ACHN (cell line): ENCODE measurements at regions not wholly inside any gene's neighbourhood (a gene's known extent, or its start where the extent isn't known, plus 50 kb on each side); places are given as distances from the start of the nearest gene placed in this dataset.

ENCODE experiments used
- DNase-seq: peaks from one replicate; pipeline ENCODE4 v3.0.0-alpha.2; 2015
- in situ Hi-C: cut with HindIII; loops from 2 replicates; pipeline ENCODE4 v1.10.0; 2017; ENCODE audit warnings: low sequenced_read_pairs, low pct_ligation_motif_present, low pct_unique_long_range_greater_than_20kb

GRCh38 chr1:170219163-170219562, 73.4 kb downstream of the NTMT2 start:
- DNase-seq = no peak
- in situ Hi-C loops = no loop called here

- no peak for DNase-seq
- in situ Hi-C loops = no loop called here
Observed at GRCh38 chr1:170221031-170221430, 75.3 kb downstream of the NTMT2 start.

GRCh38 chr1:170221495-170221894, 75.7 kb downstream of the NTMT2 start:
- no peak for DNase-seq
- in situ Hi-C loops = no loop called here

- in situ Hi-C loops = no loop called here
- DNase-seq = no peak
Observed at GRCh38 chr1:170224469-170224868, 78.7 kb downstream of the NTMT2 start.

- no peak for DNase-seq
- in situ Hi-C loops = no loop called here
Observed at GRCh38 chr1:170225781-170226530, 80.2 kb downstream of the NTMT2 start.

GRCh38 chr1:170226767-170227166, 81.0 kb downstream of the NTMT2 start:
- in situ Hi-C loops = no loop called here

GRCh38 chr1:170230323-170230722, 84.6 kb downstream of the NTMT2 start:
- in situ Hi-C loops = no loop called here
- no peak for DNase-seq

More at GRCh38 chr1:170226767-170227166, 81.0 kb downstream of the NTMT2 start:
- DNase-seq = no peak

- no peak for DNase-seq
- in situ Hi-C loops = no loop called here
Observed at GRCh38 chr1:170231662-170232061, 85.9 kb downstream of the NTMT2 start.

GRCh38 chr1:170238704-170239391, 93.1 kb downstream of the NTMT2 start:
- no peak for DNase-seq
- in situ Hi-C loops = no loop called here

- in situ Hi-C loops = no loop called here
- DNase-seq = no peak
Observed at GRCh38 chr1:170239445-170239844, 93.7 kb downstream of the NTMT2 start.

- in situ Hi-C loops = no loop called here
- no peak for DNase-seq
Observed at GRCh38 chr1:170240409-170240808, 94.7 kb downstream of the NTMT2 start.

- in situ Hi-C loops = no loop called here
- no peak for DNase-seq
Observed at GRCh38 chr1:170241266-170241851, 95.6 kb downstream of the NTMT2 start.

- no peak for DNase-seq
- in situ Hi-C loops = no loop called here
Observed at GRCh38 chr1:170247751-170248521, 102.2 kb downstream of the NTMT2 start.

GRCh38 chr1:170250531-170251276, 104.9 kb downstream of the NTMT2 start:
- in situ Hi-C loops = no loop called here
- DNase-seq = no peak

- DNase-seq = no peak
- in situ Hi-C loops = no loop called here
Observed at GRCh38 chr1:170252851-170253579, 107.3 kb downstream of the NTMT2 start.

GRCh38 chr1:170254371-170254770, 108.6 kb downstream of the NTMT2 start:
- in situ Hi-C loops = no loop called here
- DNase-seq = no peak

GRCh38 chr1:170261669-170262068, 115.9 kb downstream of the NTMT2 start:
- DNase-seq = no peak
- in situ Hi-C loops = no loop called here
